ENCODE measurements at regions not wholly inside any gene's neighbourhood (a gene's known extent, or its start where the extent isn't known, plus 50 kb on each side); places are given as distances from the start of the nearest gene placed in this dataset.

GRCh38 chr11:116416852-116417251, 355.9 kb downstream of the BUD13 start:
- Mint-ChIP-seq H3K36me3 (ENCODE audit: insufficient read depth) (no peaks in the 10 kb centered on the region), H3K9me3 (ENCODE audit: low read depth) (no peaks in the 10 kb centered on the region), H3K4me3 (ENCODE audit: low read depth) (no peak overlapping the region), H3K4me1 (ENCODE audit: low read depth) (peaks cover 24% of the 10 kb centered on the region), H3K27me3 (peaks cover 10% of the 10 kb centered on the region), H3K27ac (no peak overlapping the region)
- no peak for DNase-seq (ENCODE audit: low spot score, unreplicated experiment)
- no peak for TF ChIP-seq CTCF (IDR thresholded peaks at IDR 0.05; ENCODE audit: unreplicated experiment)

- Mint-ChIP-seq H3K27ac (no peak overlapping the region), H3K36me3 (ENCODE audit: insufficient read depth) (no peaks in the 10 kb centered on the region), H3K27me3 (peaks cover 15% of the 10 kb centered on the region), H3K4me1 (ENCODE audit: low read depth) (peaks cover 24% of the 10 kb centered on the region), H3K9me3 (ENCODE audit: low read depth) (no peaks in the 10 kb centered on the region), H3K4me3 (ENCODE audit: low read depth) (no peak overlapping the region)
- TF ChIP-seq CTCF (IDR thresholded peaks at IDR 0.05; ENCODE audit: unreplicated experiment): no peak
- no peak for DNase-seq (ENCODE audit: low spot score, unreplicated experiment)
Observed at GRCh38 chr11:116415095-116415494, 357.7 kb downstream of the BUD13 start.

GRCh38 chr11:116414357-116414880, 358.4 kb downstream of the BUD13 start:
- H3K36me3 Mint-ChIP-seq (ENCODE audit: insufficient read depth): no peaks in the 10 kb centered on the region
- H3K4me3 Mint-ChIP-seq (ENCODE audit: low read depth): no peak overlapping the region
- no peak for DNase-seq (ENCODE audit: low spot score, unreplicated experiment)
- no peaks in the 10 kb centered on the region for H3K9me3 Mint-ChIP-seq (ENCODE audit: low read depth)
- peaks cover 15% of the 10 kb centered on the region for H3K27me3 Mint-ChIP-seq
- H3K27ac Mint-ChIP-seq: no peak overlapping the region
- no peak for TF ChIP-seq CTCF (IDR thresholded peaks at IDR 0.05; ENCODE audit: unreplicated experiment)
- H3K4me1 Mint-ChIP-seq (ENCODE audit: low read depth): peaks cover 24% of the 10 kb centered on the region

- Mint-ChIP-seq H3K27ac (peak overlapping the region; percentile 81), H3K27me3 (peaks cover 15% of the 10 kb centered on the region), H3K4me3 (ENCODE audit: low read depth) (peak overlapping the region; percentile 40), H3K36me3 (ENCODE audit: insufficient read depth) (no peaks in the 10 kb centered on the region), H3K9me3 (ENCODE audit: low read depth) (no peaks in the 10 kb centered on the region), H3K4me1 (ENCODE audit: low read depth) (peaks cover 24% of the 10 kb centered on the region)
- TF ChIP-seq CTCF (IDR thresholded peaks at IDR 0.05; ENCODE audit: unreplicated experiment): no peak
- no peak for DNase-seq (ENCODE audit: low spot score, unreplicated experiment)
Observed at GRCh38 chr11:116413301-116414242, 359.2 kb downstream of the BUD13 start.

- TF ChIP-seq CTCF (IDR thresholded peaks at IDR 0.05; ENCODE audit: unreplicated experiment): no peak
- no peak for DNase-seq (ENCODE audit: low spot score, unreplicated experiment)
- Mint-ChIP-seq H3K9me3 (ENCODE audit: low read depth) (no peaks in the 10 kb centered on the region), H3K27ac (peak overlapping the region; percentile 81), H3K4me1 (ENCODE audit: low read depth) (peaks cover 24% of the 10 kb centered on the region), H3K36me3 (ENCODE audit: insufficient read depth) (no peaks in the 10 kb centered on the region), H3K27me3 (peaks cover 18% of the 10 kb centered on the region), H3K4me3 (ENCODE audit: low read depth) (no peak overlapping the region)
Observed at GRCh38 chr11:116412118-116412889, 360.5 kb downstream of the BUD13 start.

Measured in progenitor cell of endocrine pancreas (in vitro differentiated cells).